GM19324 (cell line): ENCODE measurements at regions not wholly inside any gene's neighbourhood (a gene's known extent, or its start where the extent isn't known, plus 50 kb on each side); places are given as distances from the start of the nearest gene placed in this dataset.

Experiments
- ATAC-seq: cut with Tn5 transposase; IDR thresholded peaks from one replicate; pipeline ENCODE4 v1.9.1; 2021; ENCODE audit warnings: mild to moderate bottlenecking, moderate library complexity; ENCODE audit not compliant: unreplicated experiment, low FRiP score

DNA sequence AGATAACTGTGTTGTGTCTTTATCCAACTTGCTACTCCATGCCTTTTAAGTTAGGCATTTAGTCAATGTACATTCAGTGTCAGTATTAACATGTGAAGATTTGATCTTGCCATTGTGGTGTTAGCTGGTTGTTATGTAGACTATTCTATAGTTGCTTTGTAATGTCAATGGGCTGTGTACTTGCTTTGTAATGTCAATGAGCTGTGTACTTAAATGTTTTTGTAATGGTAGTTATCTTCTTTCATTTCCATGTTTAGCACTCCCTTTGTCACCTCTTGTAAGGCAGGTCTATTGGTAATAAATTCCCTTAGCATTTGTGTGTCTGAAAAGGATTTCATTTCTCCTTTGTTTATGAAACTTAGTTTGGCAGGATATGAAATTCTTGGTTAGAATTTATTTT is 53.4 kb downstream of the MC4R start:
- ATAC-seq, result no peak

DNA sequence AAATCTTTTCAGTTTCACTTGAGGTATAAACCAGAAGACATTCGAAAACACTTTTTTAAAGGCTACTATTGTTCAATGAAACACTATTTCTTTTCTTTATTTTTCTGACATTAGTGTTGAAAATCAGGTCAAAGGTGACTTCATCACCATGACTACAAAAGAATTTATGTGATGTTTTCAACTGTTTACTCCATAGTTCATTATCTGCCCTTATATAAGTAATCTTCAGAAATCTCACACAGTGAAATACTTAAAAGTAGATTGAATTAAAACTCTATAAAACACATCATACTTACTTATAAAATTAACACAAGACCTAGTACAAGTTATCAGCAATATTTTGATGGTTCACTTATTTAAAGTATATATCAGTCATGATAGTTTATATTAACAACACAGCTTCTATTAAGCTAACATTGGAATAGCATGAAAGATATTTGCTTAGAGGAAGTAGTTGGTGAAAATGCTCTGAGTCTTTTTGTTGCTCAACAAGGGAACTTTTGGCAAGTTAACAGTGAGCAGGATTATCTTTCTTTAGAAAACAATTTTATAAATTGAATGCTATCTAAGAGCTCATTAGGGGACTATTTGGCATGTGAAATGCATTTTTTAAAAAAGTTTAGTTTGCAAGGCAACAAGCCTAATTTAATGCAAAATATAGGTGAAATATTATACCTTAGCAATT is 60.8 kb downstream of the MC4R start:
- no peak for ATAC-seq

DNA sequence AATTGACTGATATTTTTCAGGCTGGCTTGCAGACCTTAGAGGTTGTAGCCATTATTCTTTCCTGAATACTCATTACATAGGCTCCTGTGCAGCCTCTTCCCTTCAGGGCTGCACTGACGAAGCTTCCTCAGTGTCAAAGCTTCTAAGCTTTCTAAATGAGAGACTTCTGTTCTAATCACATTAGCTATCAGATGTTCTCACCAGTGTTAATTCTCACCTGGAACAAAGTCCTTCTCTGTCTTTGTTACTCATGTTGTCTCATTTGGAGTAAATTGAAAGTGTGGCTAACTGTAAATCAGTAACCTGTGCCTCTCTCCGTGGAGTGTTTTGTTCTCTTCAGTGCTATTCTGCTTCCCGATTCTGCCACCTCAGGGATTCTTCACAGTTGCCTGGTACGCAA is 76.9 kb downstream of the MC4R start:
- no peak for ATAC-seq

DNA sequence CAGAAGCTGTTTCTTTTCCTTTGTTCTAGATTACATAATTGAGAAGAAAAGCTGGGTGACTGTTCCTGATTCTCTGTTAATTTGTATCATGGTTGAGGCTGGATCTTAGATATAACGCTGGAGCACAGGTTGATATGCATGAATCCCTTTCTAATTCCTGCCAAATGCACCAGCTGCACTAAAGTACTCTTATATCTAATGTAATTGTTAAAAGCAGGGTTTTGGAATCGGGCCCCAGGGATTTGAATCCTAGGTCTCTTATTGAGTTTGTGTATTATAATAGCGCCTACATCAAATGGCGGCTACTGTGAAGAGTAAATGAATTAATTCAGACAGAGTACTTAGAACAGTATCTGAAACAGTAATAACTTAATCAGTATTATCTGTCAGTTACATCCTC is 80.4 kb downstream of the MC4R start:
- no peak for ATAC-seq

DNA sequence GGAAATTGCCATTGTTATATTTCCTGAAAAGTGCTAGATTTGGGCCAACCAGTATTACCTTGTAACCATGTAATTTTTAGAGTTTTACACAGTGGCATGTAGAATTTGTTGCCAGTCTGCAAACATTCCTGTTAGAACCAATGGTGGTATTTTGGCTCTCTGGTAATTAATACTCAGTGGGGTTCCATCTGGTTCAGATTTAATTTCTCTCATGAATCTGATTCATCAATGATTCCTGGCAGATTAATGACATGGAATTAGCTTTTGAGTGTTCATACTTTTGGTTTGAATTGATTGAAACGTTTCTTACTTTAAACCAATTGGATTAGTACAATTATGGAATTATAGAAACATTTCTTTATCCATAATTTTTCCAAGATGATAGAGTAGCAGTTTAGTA is 93.2 kb downstream of the MC4R start:
- no peak for ATAC-seq

DNA sequence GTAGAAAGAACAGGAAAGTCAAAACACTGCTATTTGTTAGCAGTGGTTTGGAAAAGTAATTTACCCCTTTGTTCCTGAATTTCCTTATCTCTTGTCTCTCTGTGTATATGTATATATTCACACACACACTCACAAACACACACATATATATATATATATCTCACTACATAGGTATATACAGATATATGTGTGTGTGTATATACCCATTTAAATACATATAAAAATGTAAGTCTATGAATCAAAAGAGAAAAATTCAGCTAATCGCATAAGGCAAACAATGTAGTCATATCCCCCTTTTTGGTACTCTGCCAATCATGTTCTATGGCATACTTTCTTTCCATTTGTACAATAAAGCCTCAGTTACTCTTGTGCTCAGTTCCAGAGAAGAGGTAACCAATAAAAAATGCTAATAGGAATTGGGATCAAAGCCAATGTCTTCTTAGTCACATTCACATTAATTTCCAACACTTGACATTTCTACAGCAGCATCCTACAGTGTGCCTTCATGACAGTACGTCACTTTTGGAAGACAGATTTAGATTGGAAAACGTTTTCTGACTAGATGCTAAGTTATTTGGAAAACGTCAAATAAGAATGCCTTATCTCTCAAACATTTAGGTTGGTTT is 94.6 kb downstream of the MC4R start:
- no peak for ATAC-seq

DNA sequence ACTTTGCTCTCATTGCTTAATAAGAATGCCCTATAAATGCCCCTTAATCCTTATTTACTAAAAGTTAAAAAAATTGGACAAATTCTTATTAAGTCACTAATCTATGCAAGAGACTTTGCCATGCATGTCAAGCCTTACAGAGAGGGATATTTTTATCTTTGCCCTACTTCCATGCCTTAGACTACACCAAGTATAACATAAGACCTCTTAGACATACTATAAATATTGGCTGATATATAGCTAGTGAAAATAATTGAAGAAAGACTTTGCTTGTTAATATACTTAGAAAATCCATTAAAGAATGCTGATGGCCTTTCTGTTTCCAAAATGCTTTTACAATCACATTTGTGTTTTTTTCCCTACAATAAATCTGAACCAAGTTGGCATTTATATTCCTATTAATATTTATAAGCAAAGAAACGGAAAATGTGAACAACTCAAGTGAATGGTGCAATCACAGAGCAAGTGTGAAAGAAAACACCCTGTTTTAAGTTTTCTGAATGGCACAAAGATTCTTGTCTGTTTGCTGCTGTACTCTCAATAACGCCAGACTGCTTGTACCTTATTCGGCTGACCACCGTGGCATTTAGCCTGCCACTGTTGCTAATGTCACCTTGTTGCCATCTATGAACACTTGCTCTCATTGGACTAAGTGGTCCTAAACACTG is 105.0 kb downstream of the MC4R start:
- ATAC-seq, result no peak

DNA sequence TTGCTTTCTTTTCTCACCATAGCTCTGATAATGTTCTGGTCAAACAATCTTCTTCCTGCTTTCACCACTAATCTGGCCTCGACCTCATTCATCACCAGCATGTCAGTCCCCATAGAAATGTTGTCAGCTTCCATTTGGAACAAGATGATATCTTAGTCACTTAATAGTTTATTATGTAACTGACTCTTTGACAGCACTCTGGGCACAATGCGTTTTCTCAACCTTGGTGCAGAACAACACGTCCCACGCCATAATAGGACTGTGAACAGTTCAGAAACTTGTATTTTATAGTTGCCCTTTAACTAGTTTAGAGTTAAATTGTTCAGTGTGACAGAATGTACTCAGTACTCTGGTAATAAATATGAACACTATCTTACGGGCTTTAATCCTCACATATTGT is 106.0 kb downstream of the MC4R start:
- no peak for ATAC-seq

DNA sequence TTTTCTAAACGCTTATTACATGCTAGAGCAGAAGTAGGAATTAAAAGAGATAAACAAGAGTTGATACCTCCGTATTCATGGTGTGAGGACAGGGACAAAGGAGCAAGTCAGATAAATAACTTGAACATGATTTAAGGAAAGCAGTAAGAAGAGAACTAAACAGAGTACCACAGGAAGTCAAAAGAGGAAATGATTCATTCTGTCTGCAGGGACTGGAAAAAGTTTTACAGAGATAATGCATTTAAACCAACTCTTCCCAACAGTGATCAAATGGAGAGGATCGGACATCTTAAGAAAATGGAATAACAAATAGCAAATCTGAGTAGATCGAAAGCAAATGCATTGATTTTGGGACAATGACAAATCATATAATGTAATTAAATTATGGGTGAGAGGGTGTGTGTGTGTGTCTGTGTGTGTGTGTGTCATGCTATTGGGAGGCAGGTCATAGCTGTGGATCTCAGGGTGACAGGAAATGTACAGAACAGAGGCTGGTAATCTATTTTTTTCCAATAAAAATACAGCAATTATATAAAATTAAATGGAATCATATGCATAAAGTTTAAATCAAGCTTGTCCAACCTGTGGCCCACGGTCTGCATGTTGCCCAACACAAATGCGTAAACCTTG is 113.4 kb downstream of the MC4R start:
- ATAC-seq, result no peak

DNA sequence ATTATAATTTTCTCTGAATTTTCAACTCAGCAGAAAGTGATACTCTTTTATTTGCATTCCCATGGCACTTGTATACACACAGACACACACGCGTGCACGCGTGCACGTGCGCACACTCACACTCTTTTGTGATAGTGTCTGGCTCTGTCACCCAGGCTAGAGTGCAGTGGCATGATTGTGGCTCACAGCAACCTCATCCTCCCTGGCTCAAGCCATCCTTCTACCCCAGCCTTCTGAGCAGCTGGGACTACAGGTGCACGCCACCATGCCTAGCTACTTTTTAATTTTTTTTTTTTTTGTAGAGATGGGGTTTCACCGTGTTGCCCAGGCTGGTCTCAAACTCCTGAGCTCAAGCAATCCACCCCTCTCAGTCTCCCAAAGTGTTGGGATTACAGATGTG is 123.2 kb downstream of the MC4R start:
- ATAC-seq, result no peak

DNA sequence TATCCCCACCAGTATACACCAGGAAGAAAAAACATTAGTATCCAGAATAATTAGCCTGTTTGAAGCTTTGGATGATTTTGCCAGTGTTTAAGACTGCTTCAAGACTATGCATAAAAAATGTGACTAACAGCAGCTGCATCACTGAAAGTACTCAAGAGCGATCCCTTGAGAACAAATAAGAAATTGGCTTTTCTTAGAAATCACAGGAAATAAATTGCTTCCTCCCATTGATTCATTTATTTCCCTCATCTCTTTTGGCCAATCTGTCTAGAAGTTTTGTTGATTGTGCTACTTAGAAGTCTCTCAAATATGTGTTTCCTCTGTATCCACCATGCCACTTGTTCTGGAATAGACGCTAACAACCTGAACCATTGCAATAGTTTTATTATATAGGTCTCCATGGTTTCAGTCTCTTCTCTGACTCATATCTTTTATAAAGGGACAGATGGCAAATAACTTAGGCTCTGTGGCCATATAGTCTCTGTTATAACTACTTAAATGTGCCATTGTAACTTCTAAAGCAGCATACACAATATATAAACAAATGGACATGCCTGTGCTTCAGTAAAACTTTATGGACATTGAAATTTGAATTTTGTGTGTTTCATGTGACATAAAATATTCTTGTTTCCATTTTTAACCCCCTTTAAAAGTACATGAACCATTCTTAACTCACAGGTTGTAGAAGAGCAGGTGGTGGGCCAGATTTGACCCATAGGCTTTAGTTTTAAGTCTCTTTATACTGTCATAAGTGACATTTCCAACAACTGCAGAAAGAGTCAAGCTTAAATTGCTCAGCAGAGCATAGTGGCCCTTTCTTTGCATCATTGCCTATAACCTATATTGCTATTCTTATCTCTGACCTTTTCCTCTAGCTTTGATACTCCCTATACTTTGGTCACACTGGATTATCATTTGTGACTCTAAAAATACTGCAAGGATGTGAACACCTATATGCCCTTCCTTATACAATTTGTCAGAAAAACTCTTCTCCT is 123.9 kb downstream of the MC4R start:
- no peak for ATAC-seq

DNA sequence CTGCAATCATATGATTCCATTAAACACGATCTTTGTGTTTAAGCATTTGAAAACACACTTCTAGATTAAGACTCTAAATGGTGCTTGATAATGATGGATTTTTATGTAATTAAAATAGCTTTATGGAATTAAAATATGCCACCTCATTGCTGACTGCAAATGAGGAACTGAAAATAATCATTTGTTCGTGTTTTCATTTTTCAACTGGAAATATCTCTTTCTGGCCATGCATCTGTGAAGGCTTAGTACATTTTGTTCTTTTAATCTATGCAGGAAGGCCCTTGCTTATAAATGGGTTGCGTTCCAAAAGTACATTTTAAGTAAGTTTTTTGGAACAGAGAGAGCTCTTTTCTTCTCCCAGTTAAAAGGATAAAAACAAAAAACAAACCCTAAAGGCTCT is 125.5 kb downstream of the MC4R start:
- peak; percentile 62 for ATAC-seq

DNA sequence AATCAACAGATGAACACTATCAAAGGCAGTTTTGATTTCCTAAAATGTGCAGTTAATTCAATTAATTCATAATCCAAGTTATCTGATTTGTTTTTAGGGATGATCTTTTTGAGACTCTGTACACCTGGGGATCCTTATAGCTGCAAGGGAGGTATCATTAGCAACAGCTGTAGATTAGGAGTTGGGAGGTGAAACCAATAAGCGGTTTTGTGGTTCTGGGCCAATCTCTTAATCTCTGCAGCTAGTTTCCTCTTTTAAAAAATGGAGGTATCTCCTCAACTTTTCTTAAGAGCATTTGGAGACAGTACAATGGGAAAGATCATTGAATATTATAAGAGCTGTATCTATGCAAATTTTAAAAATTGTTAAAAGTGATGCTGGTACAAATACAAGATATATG is 126.0 kb downstream of the MC4R start:
- peak; percentile 81 for ATAC-seq

DNA sequence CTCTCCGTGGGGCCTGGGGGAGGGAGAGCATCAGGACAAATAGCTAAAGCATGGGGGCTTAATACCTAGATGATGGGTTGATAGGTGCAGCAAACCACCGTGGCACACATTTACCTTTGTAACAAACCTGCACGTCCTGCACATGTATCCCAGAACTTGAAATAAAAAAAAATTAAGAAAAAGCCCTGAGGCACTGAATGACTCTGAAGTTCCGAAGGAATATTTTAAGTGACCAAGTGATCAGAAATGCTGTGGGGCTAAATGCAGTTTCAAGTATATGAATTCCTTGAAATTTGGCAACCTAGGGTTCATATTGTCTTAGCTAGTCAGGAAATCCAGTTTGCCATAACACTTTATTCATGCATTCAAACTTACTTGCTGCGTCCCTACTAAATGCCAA is 127.5 kb downstream of the MC4R start:
- ATAC-seq, result no peak

DNA sequence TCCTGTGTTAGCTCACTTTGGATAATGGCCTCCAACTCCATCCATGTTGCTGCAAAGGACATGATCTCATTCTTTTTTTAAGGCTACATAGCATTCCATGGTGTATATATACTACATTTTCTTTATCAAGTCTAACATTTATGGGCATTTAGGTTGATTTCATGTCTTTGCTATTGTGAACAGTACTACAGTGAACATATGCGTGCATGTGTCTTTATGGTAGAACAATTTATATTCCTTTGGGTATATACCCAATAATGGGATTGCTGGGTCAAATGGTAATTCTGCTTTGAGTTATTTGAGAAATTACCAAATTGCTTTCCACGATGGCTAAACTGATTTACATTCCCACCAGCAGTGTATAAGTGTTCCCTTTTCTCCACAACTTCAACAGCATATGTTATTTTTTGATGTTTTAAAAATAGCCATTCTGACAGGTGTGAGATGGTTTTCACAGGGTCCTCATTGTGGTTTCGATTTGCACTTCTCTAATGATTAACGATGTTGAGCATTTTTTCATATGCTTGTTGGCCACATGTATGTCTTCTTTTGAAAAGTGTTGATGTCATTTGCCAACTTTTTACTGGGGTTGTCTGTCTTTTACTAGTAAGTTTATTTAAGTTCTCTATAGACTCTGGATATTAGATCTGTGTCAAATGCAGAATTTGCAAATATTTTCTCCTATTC is 133.4 kb downstream of the MC4R start:
- ATAC-seq, result peak; percentile 92

DNA sequence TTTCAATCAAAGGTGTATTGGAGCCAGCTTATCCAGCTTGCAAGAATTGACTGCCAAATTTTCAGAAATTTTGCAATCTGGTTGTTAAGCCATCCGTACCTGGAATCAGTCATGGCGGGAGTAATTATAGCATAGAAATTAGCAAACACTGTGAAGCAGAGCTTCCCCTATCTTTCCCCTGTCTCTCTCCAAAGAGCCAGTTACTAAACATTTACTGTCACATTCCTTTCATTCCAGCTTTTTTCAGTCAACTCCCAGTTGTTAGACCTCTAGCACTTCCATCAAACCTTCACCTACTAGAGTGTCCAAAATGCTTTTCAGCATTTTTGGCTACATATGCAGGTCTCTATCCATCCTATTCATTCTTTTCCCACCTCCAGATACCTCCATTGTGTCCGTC is 137.4 kb downstream of the MC4R start:
- ATAC-seq, result no peak

DNA sequence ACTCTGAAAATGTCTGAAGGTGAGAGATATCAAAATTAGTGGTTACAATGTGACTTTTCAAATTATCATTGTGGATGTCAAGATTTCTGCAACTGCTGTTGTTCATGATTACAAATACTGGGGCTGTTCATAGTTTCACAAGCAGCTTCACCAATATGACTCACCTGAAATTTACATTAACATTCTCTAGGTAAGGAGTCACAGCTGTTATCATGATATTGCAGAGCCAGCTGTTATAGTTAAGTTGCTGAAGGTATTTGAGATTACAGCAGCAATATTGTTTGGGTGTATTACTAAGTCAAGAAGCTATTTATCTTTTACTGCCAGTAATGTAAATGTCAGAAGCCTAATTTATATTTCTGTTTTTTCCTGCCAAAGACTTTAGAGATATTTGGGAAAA is 140.0 kb downstream of the MC4R start:
- no peak for ATAC-seq

DNA sequence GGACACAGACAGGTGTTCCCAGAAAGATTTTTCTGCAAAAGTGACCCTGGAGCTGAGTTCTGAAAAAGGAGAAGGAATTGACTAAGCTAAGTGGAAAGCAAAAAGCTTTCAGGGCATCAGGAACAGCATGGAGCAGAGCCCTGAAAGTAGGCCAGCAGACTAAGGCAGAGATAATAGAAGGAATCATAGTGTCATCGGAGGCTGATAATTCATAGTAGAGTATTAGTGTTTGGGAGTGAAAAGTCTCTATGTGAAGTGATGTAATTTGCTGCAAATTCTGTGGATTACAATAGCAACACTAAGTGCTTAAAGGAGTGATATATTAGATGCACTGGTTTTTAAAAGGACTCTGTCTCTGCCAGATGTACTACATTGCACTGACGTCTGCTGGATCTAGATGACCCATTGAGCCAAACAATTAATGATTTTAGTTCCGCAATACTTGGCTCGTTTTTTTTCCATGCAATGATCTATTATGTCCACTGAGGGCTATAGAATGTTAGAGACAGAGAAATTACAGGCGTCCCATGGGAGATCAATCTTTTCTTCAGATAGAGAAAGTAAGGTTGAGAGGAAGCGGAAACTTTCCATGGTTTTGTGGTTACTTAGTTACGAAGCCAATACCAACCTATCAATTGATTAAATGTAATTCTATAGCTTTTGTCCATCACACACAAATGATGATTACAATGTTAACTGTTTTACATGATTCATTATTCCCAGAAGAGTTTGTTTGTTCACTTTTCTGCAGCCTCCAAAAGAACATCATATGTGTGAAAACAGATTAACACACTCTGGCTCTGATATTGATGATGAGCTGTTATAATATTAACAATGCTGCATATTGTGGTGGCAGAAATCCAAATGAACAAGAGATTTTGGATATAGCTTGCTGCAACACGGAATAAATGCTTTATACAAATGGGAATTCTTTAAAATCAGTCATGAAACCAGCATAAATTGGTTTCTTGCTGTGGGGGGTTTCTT is 143.7 kb downstream of the MC4R start:
- ATAC-seq, result no peak

DNA sequence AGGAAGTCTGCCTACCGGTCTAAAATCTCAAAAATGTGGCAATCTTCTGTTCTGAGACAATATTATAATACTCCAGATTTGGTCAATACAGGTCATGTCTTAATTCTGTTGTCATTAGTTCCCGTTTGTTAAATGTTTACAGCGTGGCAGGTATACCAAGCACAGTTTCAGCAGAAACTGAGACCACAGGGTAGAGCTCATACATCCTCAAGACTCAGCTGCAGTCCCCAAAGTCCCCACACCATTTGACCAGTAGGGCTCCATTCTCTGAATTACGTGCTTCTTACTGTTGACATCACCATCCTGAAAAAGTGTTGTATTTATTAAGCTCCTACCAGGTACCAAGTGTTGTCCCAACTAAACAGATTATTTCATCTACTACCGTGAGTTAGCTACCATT is 157.1 kb downstream of the MC4R start:
- ATAC-seq, result peak; percentile 60
